ENCODE measurements at regions not wholly inside any gene's neighbourhood (a gene's known extent, or its start where the extent isn't known, plus 50 kb on each side); places are given as distances from the start of the nearest gene placed in this dataset.

- TF ChIP-seq, protein P1, sequence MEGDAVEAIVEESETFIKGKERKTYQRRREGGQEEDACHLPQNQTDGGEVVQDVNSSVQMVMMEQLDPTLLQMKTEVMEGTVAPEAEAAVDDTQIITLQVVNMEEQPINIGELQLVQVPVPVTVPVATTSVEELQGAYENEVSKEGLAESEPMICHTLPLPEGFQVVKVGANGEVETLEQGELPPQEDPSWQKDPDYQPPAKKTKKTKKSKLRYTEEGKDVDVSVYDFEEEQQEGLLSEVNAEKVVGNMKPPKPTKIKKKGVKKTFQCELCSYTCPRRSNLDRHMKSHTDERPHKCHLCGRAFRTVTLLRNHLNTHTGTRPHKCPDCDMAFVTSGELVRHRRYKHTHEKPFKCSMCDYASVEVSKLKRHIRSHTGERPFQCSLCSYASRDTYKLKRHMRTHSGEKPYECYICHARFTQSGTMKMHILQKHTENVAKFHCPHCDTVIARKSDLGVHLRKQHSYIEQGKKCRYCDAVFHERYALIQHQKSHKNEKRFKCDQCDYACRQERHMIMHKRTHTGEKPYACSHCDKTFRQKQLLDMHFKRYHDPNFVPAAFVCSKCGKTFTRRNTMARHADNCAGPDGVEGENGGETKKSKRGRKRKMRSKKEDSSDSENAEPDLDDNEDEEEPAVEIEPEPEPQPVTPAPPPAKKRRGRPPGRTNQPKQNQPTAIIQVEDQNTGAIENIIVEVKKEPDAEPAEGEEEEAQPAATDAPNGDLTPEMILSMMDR (IDR thresholded peaks at IDR 0.05), result no peak
- TF ChIP-seq POLR2AphosphoS5 (IDR thresholded peaks at IDR 0.05), result no peak
Observed at GRCh38 chr1:209160230-209160629, 423.3 kb upstream of the CAMK1G start.
